HepG2 (cell line): ENCODE measurements at regions not wholly inside any gene's neighbourhood (a gene's known extent, or its start where the extent isn't known, plus 50 kb on each side); places are given as distances from the start of the nearest gene placed in this dataset.

Source experiments
- ATAC-seq: fragments of 200-7000 bp; cut with Tn5 transposase; 3 replicates; pipeline ENCODE4 v1.9.1; 2020; ENCODE audit warnings: mild to moderate bottlenecking, moderate library complexity
- BruUV-seq: library from RNA; stranded (reverse); fragments of 400-500 nt; replicated peaks from 2 replicates; lab custom pipeline; 2021; lab: Mats Ljungman, UMichigan
- CTCF ChIA-PET: fragments of 300-600 bp; formaldehyde crosslinking; extraction: SDS; loops from one replicate; lab custom pipeline; 2021; ENCODE audit warnings: low total read pairs, inconsistent platforms, low intra/inter-chr PET ratio; lab: Yijun Ruan, JAX
- POLR2A ChIA-PET: fragments of 350-600 bp; sonication (Branson Sonifier 250); formaldehyde crosslinking; loops from one replicate; lab custom pipeline; 2020; ENCODE audit warnings: antibody characterized with exemption, inconsistent platforms; lab: Yijun Ruan, JAX
- DNase-seq: peaks from one replicate; pipeline ENCODE4 v3.0.0-alpha.2; 2015; ENCODE audit warnings: low spot score
- FAIRE-seq: peaks from 3 replicates; lab custom pipeline; 2011; peaks lifted over from hg19 to GRCh38; lab: Jason Lieb, UNC
- H2AFZ ChIP-seq: one replicate; pipeline ENCODE4 v1.6.1; 2011; ENCODE audit warnings: low read length, inconsistent platforms
- H3K27ac ChIP-seq: fragments of 300-600 bp; 3 replicates; pipeline ENCODE4 v1.8.0; 2011; ENCODE audit warnings: mixed run types, mild to moderate bottlenecking, mixed read lengths, low read length, inconsistent platforms; ENCODE audit not compliant: insufficient read depth; ENCODE audit errors: extremely low read length
- H3K27me3 ChIP-seq, 2 experiments: fragments of 200-600 bp in 1 of 2; 2 replicates in 1 of 2; 3 replicates in 1 of 2; pipeline versions ENCODE4 v1.6.0 to v1.8.0; 2011; ENCODE audit warnings: low read length in 2 of 2, mild to moderate bottlenecking in 2 of 2, moderate library complexity in 2 of 2, inconsistent platforms in 1 of 2; ENCODE audit not compliant: insufficient read depth in 2 of 2, control insufficient read depth in 1 of 2
- H3K36me3 ChIP-seq, 2 experiments: fragments of 200-600 bp in 1 of 2; replicated peaks in 1 of 2; 2 replicates in 1 of 2; 3 replicates in 1 of 2; pipeline versions ENCODE4 v1.5.1 to v1.8.0; 2011; ENCODE audit warnings: low read length in 2 of 2, inconsistent platforms in 1 of 2; ENCODE audit not compliant: insufficient read depth in 2 of 2, control insufficient read depth in 1 of 2
- H3K4me1 ChIP-seq: 2 replicates; pipeline ENCODE4 v1.5.1; 2012; ENCODE audit warnings: low read length, inconsistent platforms; ENCODE audit not compliant: insufficient read depth
- H3K4me2 ChIP-seq: 2 replicates; pipeline ENCODE4 v1.6.0; 2011; ENCODE audit warnings: low read depth, low read length, inconsistent platforms
- H3K4me3 ChIP-seq, 3 experiments: fragments of 200-600 bp in 1 of 3; sonication (generic), shearing (Covaris generic) in 1 of 3; replicated peaks in 1 of 3; 2 replicates each; pipeline ENCODE4 v1.5.1; 2011 to 2016; ENCODE audit warnings: low read length in 3 of 3, inconsistent platforms in 2 of 3, low read depth in 2 of 3, mild to moderate bottlenecking in 2 of 3, control low read depth in 1 of 3, mixed read lengths in 1 of 3; ENCODE audit not compliant: insufficient read depth in 1 of 3
- H3K79me2 ChIP-seq: one replicate; pipeline ENCODE4 v1.6.1; 2011; ENCODE audit warnings: low read length, inconsistent platforms; ENCODE audit not compliant: insufficient read depth
- H3K9ac ChIP-seq: 2 replicates; pipeline ENCODE4 v1.6.0; 2011; ENCODE audit warnings: mild to moderate bottlenecking, low read depth, low read length, inconsistent platforms; ENCODE audit not compliant: insufficient read depth
- H3K9me3 ChIP-seq: 2 replicates; pipeline ENCODE4 v1.5.1; 2012; ENCODE audit warnings: mild to moderate bottlenecking, low read length
- H4K20me1 ChIP-seq: 2 replicates; pipeline ENCODE4 v1.6.0; 2011; ENCODE audit warnings: inconsistent platforms, mild to moderate bottlenecking, low read length, moderate library complexity; ENCODE audit not compliant: insufficient read depth
- CREB3 ChIP-seq: sonication (generic); formaldehyde crosslinking; IDR thresholded peaks from 2 replicates; pipeline ENCODE4 v1.5.0; 2020; ENCODE audit warnings: missing genetic modification reagents
- NBN ChIP-seq: fragments of 450-650 bp; conservative IDR thresholded peaks from 2 replicates; pipeline ENCODE4 v1.6.1; 2017
- WGBS: methylation state at CpG from one replicate; pipeline ENCODE4 v1.1.6; 2017; ENCODE audit warnings: low lambda C conversion rate; 5-methylcytosine and 5-hydroxymethylcytosine counted together
- in situ Hi-C: cut with HindIII; loops from 2 replicates; pipeline ENCODE4 v1.10.0; 2017; ENCODE audit warnings: low pct_unique_long_range_greater_than_20kb; ENCODE audit not compliant: extremely low pct_ligation_motif_present
- intact Hi-C: fragments of 100-400 bp; cut with micrococcal nuclease; formaldehyde crosslinking; loops from one replicate; pipeline ENCODE4 v1.10.0; 2022; ENCODE audit not compliant: unreplicated experiment
- TF ChIP-seq, protein P1 (sequence below): sonication (generic); formaldehyde crosslinking; IDR thresholded peaks from 2 replicates; pipeline ENCODE4 v1.9.0; 2021; ENCODE audit warnings: mild to moderate bottlenecking, missing genetic modification reagents
- TF ChIP-seq, protein P2 (sequence below): fragments of 450-650 bp; IDR thresholded peaks from 2 replicates; pipeline ENCODE4 v1.6.1; 2017

GRCh38 chr3:13199899-13200451, 126.7 kb upstream of the IQSEC1 start:
- ATAC-seq, result no peak
- intact Hi-C loops (no loop called here), in situ Hi-C loops (no loop called here)
- H4K20me1 ChIP-seq, result peaks cover 3% of the 10 kb centered on the region; the same call in 1 of the 2 replicates
- H3K27me3 ChIP-seq, result no peaks in the 10 kb centered on the region
- H3K36me3 ChIP-seq, result no peaks in the 10 kb centered on the region
- H3K4me1 ChIP-seq, result peaks cover 21% of the 10 kb centered on the region
- CTCF ChIA-PET, result no interaction called here
- H2AFZ ChIP-seq, result no peak overlapping the region
- FAIRE-seq, result peak; percentile 78
- H3K27ac ChIP-seq, result no peak overlapping the region
- no peaks in the 10 kb centered on the region for H3K79me2 ChIP-seq
- H3K4me3 ChIP-seq, result no peak overlapping the region
- no TSS peak for BruUV-seq
- POLR2A ChIA-PET, result no interaction called here
- H3K9me3 ChIP-seq, result no peaks in the 10 kb centered on the region
- H3K9ac ChIP-seq, result no peak overlapping the region
- TF ChIP-seq, protein P1, sequence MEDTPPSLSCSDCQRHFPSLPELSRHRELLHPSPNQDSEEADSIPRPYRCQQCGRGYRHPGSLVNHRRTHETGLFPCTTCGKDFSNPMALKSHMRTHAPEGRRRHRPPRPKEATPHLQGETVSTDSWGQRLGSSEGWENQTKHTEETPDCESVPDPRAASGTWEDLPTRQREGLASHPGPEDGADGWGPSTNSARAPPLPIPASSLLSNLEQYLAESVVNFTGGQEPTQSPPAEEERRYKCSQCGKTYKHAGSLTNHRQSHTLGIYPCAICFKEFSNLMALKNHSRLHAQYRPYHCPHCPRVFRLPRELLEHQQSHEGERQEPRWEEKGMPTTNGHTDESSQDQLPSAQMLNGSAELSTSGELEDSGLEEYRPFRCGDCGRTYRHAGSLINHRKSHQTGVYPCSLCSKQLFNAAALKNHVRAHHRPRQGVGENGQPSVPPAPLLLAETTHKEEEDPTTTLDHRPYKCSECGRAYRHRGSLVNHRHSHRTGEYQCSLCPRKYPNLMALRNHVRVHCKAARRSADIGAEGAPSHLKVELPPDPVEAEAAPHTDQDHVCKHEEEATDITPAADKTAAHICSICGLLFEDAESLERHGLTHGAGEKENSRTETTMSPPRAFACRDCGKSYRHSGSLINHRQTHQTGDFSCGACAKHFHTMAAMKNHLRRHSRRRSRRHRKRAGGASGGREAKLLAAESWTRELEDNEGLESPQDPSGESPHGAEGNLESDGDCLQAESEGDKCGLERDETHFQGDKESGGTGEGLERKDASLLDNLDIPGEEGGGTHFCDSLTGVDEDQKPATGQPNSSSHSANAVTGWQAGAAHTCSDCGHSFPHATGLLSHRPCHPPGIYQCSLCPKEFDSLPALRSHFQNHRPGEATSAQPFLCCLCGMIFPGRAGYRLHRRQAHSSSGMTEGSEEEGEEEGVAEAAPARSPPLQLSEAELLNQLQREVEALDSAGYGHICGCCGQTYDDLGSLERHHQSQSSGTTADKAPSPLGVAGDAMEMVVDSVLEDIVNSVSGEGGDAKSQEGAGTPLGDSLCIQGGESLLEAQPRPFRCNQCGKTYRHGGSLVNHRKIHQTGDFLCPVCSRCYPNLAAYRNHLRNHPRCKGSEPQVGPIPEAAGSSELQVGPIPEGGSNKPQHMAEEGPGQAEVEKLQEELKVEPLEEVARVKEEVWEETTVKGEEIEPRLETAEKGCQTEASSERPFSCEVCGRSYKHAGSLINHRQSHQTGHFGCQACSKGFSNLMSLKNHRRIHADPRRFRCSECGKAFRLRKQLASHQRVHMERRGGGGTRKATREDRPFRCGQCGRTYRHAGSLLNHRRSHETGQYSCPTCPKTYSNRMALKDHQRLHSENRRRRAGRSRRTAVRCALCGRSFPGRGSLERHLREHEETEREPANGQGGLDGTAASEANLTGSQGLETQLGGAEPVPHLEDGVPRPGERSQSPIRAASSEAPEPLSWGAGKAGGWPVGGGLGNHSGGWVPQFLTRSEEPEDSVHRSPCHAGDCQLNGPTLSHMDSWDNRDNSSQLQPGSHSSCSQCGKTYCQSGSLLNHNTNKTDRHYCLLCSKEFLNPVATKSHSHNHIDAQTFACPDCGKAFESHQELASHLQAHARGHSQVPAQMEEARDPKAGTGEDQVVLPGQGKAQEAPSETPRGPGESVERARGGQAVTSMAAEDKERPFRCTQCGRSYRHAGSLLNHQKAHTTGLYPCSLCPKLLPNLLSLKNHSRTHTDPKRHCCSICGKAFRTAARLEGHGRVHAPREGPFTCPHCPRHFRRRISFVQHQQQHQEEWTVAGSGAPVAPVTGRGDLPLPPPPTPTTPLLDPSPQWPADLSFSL (CRISPR knock-in tag), result peak; percentile 77
- 0 out of 2 replicates have a peak, but pooled peaks have one; percentile 47 for TF ChIP-seq NBN
- no peak for TF ChIP-seq CREB3
- TF ChIP-seq, protein P2, sequence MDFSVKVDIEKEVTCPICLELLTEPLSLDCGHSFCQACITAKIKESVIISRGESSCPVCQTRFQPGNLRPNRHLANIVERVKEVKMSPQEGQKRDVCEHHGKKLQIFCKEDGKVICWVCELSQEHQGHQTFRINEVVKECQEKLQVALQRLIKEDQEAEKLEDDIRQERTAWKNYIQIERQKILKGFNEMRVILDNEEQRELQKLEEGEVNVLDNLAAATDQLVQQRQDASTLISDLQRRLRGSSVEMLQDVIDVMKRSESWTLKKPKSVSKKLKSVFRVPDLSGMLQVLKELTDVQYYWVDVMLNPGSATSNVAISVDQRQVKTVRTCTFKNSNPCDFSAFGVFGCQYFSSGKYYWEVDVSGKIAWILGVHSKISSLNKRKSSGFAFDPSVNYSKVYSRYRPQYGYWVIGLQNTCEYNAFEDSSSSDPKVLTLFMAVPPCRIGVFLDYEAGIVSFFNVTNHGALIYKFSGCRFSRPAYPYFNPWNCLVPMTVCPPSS, result 0 out of 2 replicates have a peak, but pooled peaks have one; percentile 11
- no peak for DNase-seq
- no peak overlapping the region for H3K4me2 ChIP-seq
- 96% methylated on average over 13 of the region's 13 CpGs for WGBS
